Spleen (tissue), 11 donors: ENCODE measurements at regions not wholly inside any gene's neighbourhood (a gene's known extent, or its start where the extent isn't known, plus 50 kb on each side); places are given as distances from the start of the nearest gene placed in this dataset.

Source experiments
- DNase-seq: peaks from one replicate; pipeline ENCODE4 v3.0.0-alpha.2; 2020
- H3K27ac ChIP-seq, 8 donors: fragments of 200-600 bp; sonication (generic) in 7 of 8; 1 replicate in 4 of 8; 2 replicates in 4 of 8; pipeline versions ENCODE4 v1.5.0 to v1.8.0; 2016 to 2021; ENCODE audit warnings: inconsistent platforms in 4 of 8, mild to moderate bottlenecking in 4 of 8, moderate library complexity in 1 of 8
- H3K27me3 ChIP-seq, 7 donors: fragments of 200-600 bp; sonication (generic) in 6 of 7; replicated peaks in 1 of 7; 1 replicate in 4 of 7; 2 replicates in 3 of 7; pipeline versions ENCODE4 v1.5.0 to v1.8.0; 2016 to 2021; ENCODE audit warnings: inconsistent platforms in 3 of 7, mild to moderate bottlenecking in 1 of 7
- H3K36me3 ChIP-seq, 6 donors: fragments of 200-600 bp; sonication (generic) in 5 of 6; 1 replicate in 4 of 6; 2 replicates in 2 of 6; pipeline versions ENCODE4 v1.5.0 to v1.8.0; 2016 to 2021; ENCODE audit warnings: inconsistent platforms in 2 of 6
- H3K4me1 ChIP-seq, 6 donors: fragments of 200-600 bp; sonication (generic) in 5 of 6; 1 replicate in 3 of 6; 2 replicates in 3 of 6; pipeline versions ENCODE4 v1.5.0 to v1.8.0; 2016 to 2021; ENCODE audit warnings: inconsistent platforms in 3 of 6
- H3K4me3 ChIP-seq, 8 donors: fragments of 200-600 bp; sonication (generic) in 7 of 8; 1 replicate in 4 of 8; 2 replicates in 4 of 8; pipeline versions ENCODE4 v1.5.0 to v1.8.0; 2016 to 2021; ENCODE audit warnings: inconsistent platforms in 4 of 8, mild to moderate bottlenecking in 4 of 8, moderate library complexity in 2 of 8
- H3K9me3 ChIP-seq, 8 donors: fragments of 200-600 bp; sonication (generic) in 7 of 8; 1 replicate in 4 of 8; 2 replicates in 4 of 8; pipeline versions ENCODE4 v1.5.0 to v1.8.0; 2016 to 2021; ENCODE audit warnings: inconsistent platforms in 4 of 8
- CTCF ChIP-seq, 11 experiments: fragments of 200-600 bp in 7 of 11; fragments of 450-650 bp in 4 of 11; sonication (generic) in 4 of 11; IDR thresholded peaks in 8 of 11; conservative IDR thresholded peaks in 3 of 11; 1 replicate in 7 of 11; 2 replicates in 4 of 11; pipeline versions ENCODE4 v1.4.0 to v1.8.0; 2016 to 2021; ENCODE audit warnings: antibody characterized with exemption in 11 of 11, inconsistent platforms in 4 of 11, mild to moderate bottlenecking in 1 of 11
- POLR2A ChIP-seq, 3 donors: fragments of 450-650 bp; IDR thresholded peaks; one replicate each; pipeline ENCODE4 v1.5.1; 2017; ENCODE audit warnings: antibody characterized with exemption in 3 of 3, mild to moderate bottlenecking in 1 of 3
- POLR2AphosphoS5 ChIP-seq, 3 donors: sonication (generic); formaldehyde crosslinking; IDR thresholded peaks; one replicate each; pipeline ENCODE4 v1.5.1; 2017; ENCODE audit warnings: antibody characterized with exemption in 3 of 3
- WGBS, 5 donors: extraction: QIAGEN DNeasy Blood & Tissue Kit in 3 of 5; methylation state at CpG; one replicate each; pipeline versions ENCODE4 v1.1.5 to v1.1.7; 2013 to 2018; 5-methylcytosine and 5-hydroxymethylcytosine counted together
- intact Hi-C: fragments of 100-400 bp; cut with DNase I; formaldehyde crosslinking; loops from one replicate; pipeline ENCODE4 v1.15.0; 2023; ENCODE audit warnings: low total_unique reads
- donor health status: healthy with polysubstance abuse.
- donor health status: DM: no; HTN: no; CAD: no; lungs with moderate emphysema.
- donor health status: DM: no; HTN: no; CAD: no.
- donor health status: Bipolar disorder and iron deficiency.
- donor health status: healthy.
- donor health status: DM: no; HTN: no; CAD: no.
- donor health status: DM: yes; HTN: yes; CAD: no.

GRCh38 chr5:103456476-103456875, 106.1 kb downstream of the NUDT12 start:
- intact Hi-C loops: no loop called here
- Histone ChIP-seq H3K27me3 (no peaks in the 10 kb centered on the region), H3K4me3 (no peak overlapping the region), H3K9me3 (no peaks in the 10 kb centered on the region), H3K4me1 (no peaks in the 10 kb centered on the region), H3K27ac (no peak overlapping the region), H3K36me3 (no peaks in the 10 kb centered on the region)
- 89 to 94% (median 91%) methylated on average over 2 of the region's 2 CpGs for WGBS, 5 donors
- TF ChIP-seq CTCF (IDR thresholded peaks at IDR 0.05 in 8 of 11, conservative IDR thresholded peaks at IDR 0.05 in 3 of 11) (no peak), POLR2AphosphoS5 (IDR thresholded peaks at IDR 0.05) (no peak), POLR2A (IDR thresholded peaks at IDR 0.05) (no peak)
- no peak for DNase-seq

GRCh38 chr5:103455796-103456195, 106.8 kb downstream of the NUDT12 start:
- 90 to 97% (median 94%) methylated on average over 2 of the region's 2 CpGs for WGBS, 5 donors
- H3K36me3 ChIP-seq: no peaks in the 10 kb centered on the region
- H3K27ac ChIP-seq: no peak overlapping the region
- DNase-seq: no peak
- no peaks in the 10 kb centered on the region for H3K27me3 ChIP-seq
- no peak for TF ChIP-seq CTCF (IDR thresholded peaks at IDR 0.05 in 8 of 11, conservative IDR thresholded peaks at IDR 0.05 in 3 of 11)
- TF ChIP-seq POLR2AphosphoS5 (IDR thresholded peaks at IDR 0.05): no peak
- no peak for TF ChIP-seq POLR2A (IDR thresholded peaks at IDR 0.05)
- H3K9me3 ChIP-seq: no peaks in the 10 kb centered on the region
- intact Hi-C loops: no loop called here
- no peak overlapping the region for H3K4me3 ChIP-seq
- no peaks in the 10 kb centered on the region for H3K4me1 ChIP-seq

- TF ChIP-seq POLR2AphosphoS5 (IDR thresholded peaks at IDR 0.05): no peak
- no peak for TF ChIP-seq POLR2A (IDR thresholded peaks at IDR 0.05)
- intact Hi-C loops: no loop called here
- no peaks in the 10 kb centered on the region for H3K27me3 ChIP-seq
- H3K27ac ChIP-seq: no peak overlapping the region
- H3K36me3 ChIP-seq: no peaks in the 10 kb centered on the region
- no peak overlapping the region for H3K4me3 ChIP-seq
- no peaks in the 10 kb centered on the region for H3K4me1 ChIP-seq
- 81 to 90% (median 83%) methylated on average over 2 of the region's 2 CpGs for WGBS, 5 donors
- no peak for DNase-seq
- H3K9me3 ChIP-seq: no peaks in the 10 kb centered on the region
Measured at GRCh38 chr5:103454770-103455169, 107.8 kb downstream of the NUDT12 start.

- H3K27ac ChIP-seq: no peak overlapping the region
- H3K9me3 ChIP-seq: no peaks in the 10 kb centered on the region
- H3K4me1 ChIP-seq: no peaks in the 10 kb centered on the region
- H3K27me3 ChIP-seq: no peaks in the 10 kb centered on the region
- no peak for DNase-seq
- TF ChIP-seq POLR2AphosphoS5 (IDR thresholded peaks at IDR 0.05) (no peak), POLR2A (IDR thresholded peaks at IDR 0.05) (no peak), CTCF (IDR thresholded peaks at IDR 0.05 in 8 of 11, conservative IDR thresholded peaks at IDR 0.05 in 3 of 11) (no peak)
- H3K36me3 ChIP-seq: no peaks in the 10 kb centered on the region
- intact Hi-C loops: no loop called here
- no peak overlapping the region for H3K4me3 ChIP-seq
- WGBS, 5 donors: 5 to 16% (median 7%) methylated on average over 1 of the region's 1 CpG
Measured at GRCh38 chr5:103452666-103453065, 109.9 kb downstream of the NUDT12 start.

- H3K27me3 ChIP-seq: no peaks in the 10 kb centered on the region
- no peak for DNase-seq
- H3K4me1 ChIP-seq: no peaks in the 10 kb centered on the region
- no peaks in the 10 kb centered on the region for H3K9me3 ChIP-seq
- WGBS, 5 donors: 70 to 82% (median 77%) methylated on average over 4 of the region's 4 CpGs
- H3K36me3 ChIP-seq: no peaks in the 10 kb centered on the region
- intact Hi-C loops: no loop called here
- no peak overlapping the region for H3K27ac ChIP-seq
- H3K4me3 ChIP-seq: no peak overlapping the region
- TF ChIP-seq POLR2AphosphoS5 (IDR thresholded peaks at IDR 0.05): no peak
- no peak for TF ChIP-seq POLR2A (IDR thresholded peaks at IDR 0.05)
- TF ChIP-seq CTCF (IDR thresholded peaks at IDR 0.05 in 8 of 11, conservative IDR thresholded peaks at IDR 0.05 in 3 of 11): no peak
Measured at GRCh38 chr5:103452089-103452488, 110.5 kb downstream of the NUDT12 start.
